HCT116 (cell line): ENCODE measurements at regions not wholly inside any gene's neighbourhood (a gene's known extent, or its start where the extent isn't known, plus 50 kb on each side); places are given as distances from the start of the nearest gene placed in this dataset.

Experiments
- ATAC-seq: fragments of 200-7000 bp; cut with Tn5 transposase; 2 replicates; pipeline ENCODE4 v1.9.1; 2020; ENCODE audit warnings: mild to moderate bottlenecking, moderate library complexity
- BruUV-seq: library from RNA; stranded (reverse); fragments of 400-500 nt; replicated peaks from 2 replicates; lab custom pipeline; 2021; lab: Mats Ljungman, UMichigan
- CTCF ChIA-PET: fragments of 300-600 bp; sonication (Branson Sonifier 250); formaldehyde crosslinking; loops from one replicate; lab custom pipeline; 2021; ENCODE audit warnings: antibody characterized with exemption; lab: Charles Lee
- POLR2A ChIA-PET: fragments of 300-600, 350-600 bp; sonication (Branson Sonifier 250); formaldehyde crosslinking; loops from one replicate; lab custom pipeline; 2021; ENCODE audit warnings: antibody characterized with exemption; lab: Charles Lee
- RAD21 ChIA-PET, 2 experiments: fragments of 300-600 bp; sonication (Branson Sonifier 250); formaldehyde crosslinking; loops; one replicate each; lab custom pipeline; 2023; ENCODE audit warnings: low total read pairs in 2 of 2; ENCODE audit not compliant: uncharacterized antibody in 2 of 2, unreplicated experiment in 2 of 2, low non-redundant PET in 1 of 2; lab: Charles Lee
- DNase-seq: peaks from one replicate; pipeline ENCODE4 v3.0.0-alpha.2; 2010; ENCODE audit warnings: low read depth, low spot score
- H2AFZ ChIP-seq: fragments of 200-600 bp; shearing (Covaris generic), sonication (generic); 2 replicates; pipeline ENCODE4 v1.6.1; 2017; ENCODE audit warnings: low read depth, mixed run types, mixed read lengths, antibody characterized with exemption, low read length; ENCODE audit not compliant: poor library complexity, severe bottlenecking
- H3K27ac ChIP-seq: 2 replicates; pipeline ENCODE4 v1.5.1; 2012; ENCODE audit warnings: low read depth, low read length
- H3K27me3 ChIP-seq: fragments of 200-600 bp; sonication (generic); 2 replicates; pipeline ENCODE4 v1.6.1; 2016; ENCODE audit warnings: mixed run types, low read length, mixed read lengths; ENCODE audit not compliant: insufficient read depth
- H3K36me3 ChIP-seq, 2 experiments: fragments of 200-500 bp in 1 of 2; fragments of 200-600 bp in 1 of 2; sonication (Bioruptor generic) in 1 of 2; sonication (generic) in 1 of 2; 2 replicates each; pipeline versions ENCODE4 v1.5.1 to v1.6.1; 2014 to 2016; ENCODE audit warnings: low read length in 2 of 2, inconsistent platforms in 1 of 2, mixed read lengths in 1 of 2, mixed run types in 1 of 2; ENCODE audit not compliant: insufficient read depth in 2 of 2, control insufficient read depth in 1 of 2
- H3K4me1 ChIP-seq, 2 experiments: fragments of 200-600 bp in 1 of 2; sonication (generic) in 1 of 2; 2 replicates each; pipeline versions ENCODE4 v1.5.1 to v1.6.1; 2012 to 2017; ENCODE audit warnings: low read length in 2 of 2, inconsistent platforms in 1 of 2, mild to moderate bottlenecking in 1 of 2, mixed read lengths in 1 of 2, mixed run types in 1 of 2, moderate library complexity in 1 of 2; ENCODE audit not compliant: insufficient read depth in 2 of 2, control insufficient read depth in 1 of 2
- H3K4me2 ChIP-seq: fragments of 200-600 bp; sonication (generic); 2 replicates; pipeline ENCODE4 v1.6.1; 2017; ENCODE audit warnings: mixed run types, low read length, mixed read lengths
- H3K4me3 ChIP-seq, 2 experiments: fragments of 200-600 bp in 1 of 2; sonication (generic) in 1 of 2; replicated peaks in 1 of 2; 2 replicates each; pipeline ENCODE4 v1.5.1; 2011 to 2016; ENCODE audit warnings: low read length in 2 of 2, control low read depth in 1 of 2, low read depth in 1 of 2, mild to moderate bottlenecking in 1 of 2, mixed read lengths in 1 of 2, mixed run types in 1 of 2
- H3K79me2 ChIP-seq: fragments of 200-600 bp; sonication (generic); 2 replicates; pipeline ENCODE4 v1.6.1; 2017; ENCODE audit warnings: mild to moderate bottlenecking, mixed run types, low read length, moderate library complexity, mixed read lengths; ENCODE audit not compliant: insufficient read depth
- H3K9ac ChIP-seq: fragments of 200-600 bp; sonication (generic); 2 replicates; pipeline ENCODE4 v1.6.1; 2016; ENCODE audit warnings: low read length, mixed read lengths
- H3K9me2 ChIP-seq: fragments of 200-600 bp; sonication (generic), shearing (Covaris generic); 2 replicates; pipeline ENCODE4 v1.6.1; 2017; ENCODE audit warnings: mixed run types, mild to moderate bottlenecking, moderate library complexity; ENCODE audit not compliant: insufficient read depth
- H3K9me3 ChIP-seq, 2 experiments: fragments of 200-500 bp in 1 of 2; fragments of 200-600 bp in 1 of 2; sonication (Bioruptor generic) in 1 of 2; sonication (generic) in 1 of 2; 2 replicates each; pipeline ENCODE4 v1.6.1; 2014 to 2017; ENCODE audit warnings: low read length in 2 of 2, mixed read lengths in 2 of 2, inconsistent platforms in 1 of 2, low read depth in 1 of 2, mild to moderate bottlenecking in 1 of 2, mixed run types in 1 of 2, moderate library complexity in 1 of 2; ENCODE audit not compliant: control insufficient read depth in 1 of 2, insufficient read depth in 1 of 2
- H4K20me1 ChIP-seq: fragments of 200-600 bp; sonication (generic), shearing (Covaris generic); 2 replicates; pipeline ENCODE4 v1.6.1; 2017; ENCODE audit warnings: mixed run types, mild to moderate bottlenecking, moderate library complexity; ENCODE audit not compliant: insufficient read depth
- EGR1 ChIP-seq: IDR thresholded peaks from 2 replicates; pipeline ENCODE4 v1.6.1; 2012; ENCODE audit warnings: low read depth
- ELF1 ChIP-seq: IDR thresholded peaks from 2 replicates; pipeline ENCODE4 v1.6.1; 2012; ENCODE audit warnings: low read depth, borderline replicate concordance
- EZH2phosphoT487 ChIP-seq: fragments of 200-600 bp; IDR thresholded peaks from 2 replicates; pipeline ENCODE4 v1.6.1; 2018; ENCODE audit warnings: antibody characterized with exemption, borderline replicate concordance
- FOSL1 ChIP-seq: IDR thresholded peaks from 2 replicates; pipeline ENCODE4 v1.6.1; 2012; ENCODE audit warnings: low read depth
- POLR2AphosphoS5 ChIP-seq: IDR thresholded peaks from 2 replicates; pipeline ENCODE4 v1.6.1; 2011; ENCODE audit warnings: mild to moderate bottlenecking, low read depth, low read length, moderate library complexity
- RAD21 ChIP-seq: IDR thresholded peaks from 2 replicates; pipeline ENCODE4 v1.6.1; 2012; ENCODE audit warnings: low read depth, mild to moderate bottlenecking
- SIN3A ChIP-seq: IDR thresholded peaks from 2 replicates; pipeline ENCODE4 v1.6.1; 2012; ENCODE audit warnings: low read depth
- SRF ChIP-seq: IDR thresholded peaks from 2 replicates; pipeline ENCODE4 v1.6.1; 2012; ENCODE audit warnings: low read depth
- ZNF274 ChIP-seq: fragments of 200-500 bp; sonication (Bioruptor generic); IDR thresholded peaks from 2 replicates; pipeline ENCODE4 v1.6.1; 2014; ENCODE audit warnings: mild to moderate bottlenecking, low read depth, low read length, inconsistent platforms
- intact Hi-C: fragments of 100-400 bp; cut with micrococcal nuclease; formaldehyde crosslinking; loops from 2 replicates; pipeline ENCODE4 v1.10.0; 2022
- TF ChIP-seq, protein P1 (sequence below): IDR thresholded peaks from 2 replicates; pipeline ENCODE4 v1.6.1; 2012; ENCODE audit warnings: low read depth
- TF ChIP-seq, protein P2 (sequence below): IDR thresholded peaks from 2 replicates; pipeline ENCODE4 v1.6.1; 2011; ENCODE audit warnings: mild to moderate bottlenecking, low read length, moderate library complexity; ENCODE audit not compliant: insufficient replicate concordance; ENCODE audit errors: extremely low read depth
- TF ChIP-seq, protein P3 (sequence below), 3 experiments: fragments of 200-600 bp in 1 of 3; sonication (generic) in 1 of 3; IDR thresholded peaks in 2 of 3; conservative IDR thresholded peaks in 1 of 3; 2 replicates each; pipeline ENCODE4 v1.5.1; 2012 to 2017; ENCODE audit warnings: low read depth in 2 of 3, low read length in 2 of 3, antibody characterized with exemption in 1 of 3, borderline replicate concordance in 1 of 3, control low read depth in 1 of 3, mild to moderate bottlenecking in 1 of 3, mixed read lengths in 1 of 3, mixed run types in 1 of 3, moderate library complexity in 1 of 3; ENCODE audit not compliant: insufficient read depth in 1 of 3

DNA sequence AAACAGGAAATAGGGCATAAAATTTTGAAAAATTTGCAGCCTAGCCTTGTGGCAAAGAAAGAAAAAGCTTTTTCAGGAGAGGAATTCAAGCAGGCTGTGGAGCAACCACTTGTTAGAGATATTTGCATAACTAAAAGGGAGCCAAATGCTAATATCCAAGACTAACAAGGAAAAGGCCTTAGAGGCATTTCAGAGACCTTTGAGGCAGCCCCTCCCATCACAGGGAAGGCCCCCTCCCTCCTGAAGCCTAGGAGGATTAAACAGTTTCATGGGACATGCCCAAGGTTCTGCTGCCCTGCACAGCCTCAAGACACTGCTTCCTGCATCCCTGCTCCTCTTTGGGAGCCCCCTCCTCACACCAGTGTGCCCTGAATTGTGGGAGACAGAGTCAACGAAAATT lies 275.4 kb upstream of the SFRP2 start:
- POLR2A ChIA-PET: no interaction called here

More for the DNA sequence above, 275.4 kb upstream of the SFRP2 start:
- no peaks in the 10 kb centered on the region for H3K79me2 ChIP-seq
- BruUV-seq: no TSS peak
- H3K9me2 ChIP-seq: no peaks in the 10 kb centered on the region
- H2AFZ ChIP-seq: no peak overlapping the region
- DNase-seq: no peak
- H3K4me2 ChIP-seq: no peak overlapping the region
- no peaks in the 10 kb centered on the region for H4K20me1 ChIP-seq
- TF ChIP-seq ZNF274 (no peak), SIN3A (no peak), POLR2AphosphoS5 (no peak), ELF1 (no peak), EZH2phosphoT487 (no peak), EGR1 (no peak), RAD21 (no peak), SRF (no peak), FOSL1 (no peak)
- TF ChIP-seq, protein P1, sequence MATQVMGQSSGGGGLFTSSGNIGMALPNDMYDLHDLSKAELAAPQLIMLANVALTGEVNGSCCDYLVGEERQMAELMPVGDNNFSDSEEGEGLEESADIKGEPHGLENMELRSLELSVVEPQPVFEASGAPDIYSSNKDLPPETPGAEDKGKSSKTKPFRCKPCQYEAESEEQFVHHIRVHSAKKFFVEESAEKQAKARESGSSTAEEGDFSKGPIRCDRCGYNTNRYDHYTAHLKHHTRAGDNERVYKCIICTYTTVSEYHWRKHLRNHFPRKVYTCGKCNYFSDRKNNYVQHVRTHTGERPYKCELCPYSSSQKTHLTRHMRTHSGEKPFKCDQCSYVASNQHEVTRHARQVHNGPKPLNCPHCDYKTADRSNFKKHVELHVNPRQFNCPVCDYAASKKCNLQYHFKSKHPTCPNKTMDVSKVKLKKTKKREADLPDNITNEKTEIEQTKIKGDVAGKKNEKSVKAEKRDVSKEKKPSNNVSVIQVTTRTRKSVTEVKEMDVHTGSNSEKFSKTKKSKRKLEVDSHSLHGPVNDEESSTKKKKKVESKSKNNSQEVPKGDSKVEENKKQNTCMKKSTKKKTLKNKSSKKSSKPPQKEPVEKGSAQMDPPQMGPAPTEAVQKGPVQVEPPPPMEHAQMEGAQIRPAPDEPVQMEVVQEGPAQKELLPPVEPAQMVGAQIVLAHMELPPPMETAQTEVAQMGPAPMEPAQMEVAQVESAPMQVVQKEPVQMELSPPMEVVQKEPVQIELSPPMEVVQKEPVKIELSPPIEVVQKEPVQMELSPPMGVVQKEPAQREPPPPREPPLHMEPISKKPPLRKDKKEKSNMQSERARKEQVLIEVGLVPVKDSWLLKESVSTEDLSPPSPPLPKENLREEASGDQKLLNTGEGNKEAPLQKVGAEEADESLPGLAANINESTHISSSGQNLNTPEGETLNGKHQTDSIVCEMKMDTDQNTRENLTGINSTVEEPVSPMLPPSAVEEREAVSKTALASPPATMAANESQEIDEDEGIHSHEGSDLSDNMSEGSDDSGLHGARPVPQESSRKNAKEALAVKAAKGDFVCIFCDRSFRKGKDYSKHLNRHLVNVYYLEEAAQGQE: no peak
- TF ChIP-seq, protein P2, sequence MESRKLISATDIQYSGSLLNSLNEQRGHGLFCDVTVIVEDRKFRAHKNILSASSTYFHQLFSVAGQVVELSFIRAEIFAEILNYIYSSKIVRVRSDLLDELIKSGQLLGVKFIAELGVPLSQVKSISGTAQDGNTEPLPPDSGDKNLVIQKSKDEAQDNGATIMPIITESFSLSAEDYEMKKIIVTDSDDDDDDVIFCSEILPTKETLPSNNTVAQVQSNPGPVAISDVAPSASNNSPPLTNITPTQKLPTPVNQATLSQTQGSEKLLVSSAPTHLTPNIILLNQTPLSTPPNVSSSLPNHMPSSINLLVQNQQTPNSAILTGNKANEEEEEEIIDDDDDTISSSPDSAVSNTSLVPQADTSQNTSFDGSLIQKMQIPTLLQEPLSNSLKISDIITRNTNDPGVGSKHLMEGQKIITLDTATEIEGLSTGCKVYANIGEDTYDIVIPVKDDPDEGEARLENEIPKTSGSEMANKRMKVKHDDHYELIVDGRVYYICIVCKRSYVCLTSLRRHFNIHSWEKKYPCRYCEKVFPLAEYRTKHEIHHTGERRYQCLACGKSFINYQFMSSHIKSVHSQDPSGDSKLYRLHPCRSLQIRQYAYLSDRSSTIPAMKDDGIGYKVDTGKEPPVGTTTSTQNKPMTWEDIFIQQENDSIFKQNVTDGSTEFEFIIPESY: no peak
- TF ChIP-seq, protein P3, sequence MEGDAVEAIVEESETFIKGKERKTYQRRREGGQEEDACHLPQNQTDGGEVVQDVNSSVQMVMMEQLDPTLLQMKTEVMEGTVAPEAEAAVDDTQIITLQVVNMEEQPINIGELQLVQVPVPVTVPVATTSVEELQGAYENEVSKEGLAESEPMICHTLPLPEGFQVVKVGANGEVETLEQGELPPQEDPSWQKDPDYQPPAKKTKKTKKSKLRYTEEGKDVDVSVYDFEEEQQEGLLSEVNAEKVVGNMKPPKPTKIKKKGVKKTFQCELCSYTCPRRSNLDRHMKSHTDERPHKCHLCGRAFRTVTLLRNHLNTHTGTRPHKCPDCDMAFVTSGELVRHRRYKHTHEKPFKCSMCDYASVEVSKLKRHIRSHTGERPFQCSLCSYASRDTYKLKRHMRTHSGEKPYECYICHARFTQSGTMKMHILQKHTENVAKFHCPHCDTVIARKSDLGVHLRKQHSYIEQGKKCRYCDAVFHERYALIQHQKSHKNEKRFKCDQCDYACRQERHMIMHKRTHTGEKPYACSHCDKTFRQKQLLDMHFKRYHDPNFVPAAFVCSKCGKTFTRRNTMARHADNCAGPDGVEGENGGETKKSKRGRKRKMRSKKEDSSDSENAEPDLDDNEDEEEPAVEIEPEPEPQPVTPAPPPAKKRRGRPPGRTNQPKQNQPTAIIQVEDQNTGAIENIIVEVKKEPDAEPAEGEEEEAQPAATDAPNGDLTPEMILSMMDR (IDR thresholded peaks at IDR 0.05 in 2 of 3, conservative IDR thresholded peaks at IDR 0.05 in 1 of 3; ENCODE audit: borderline replicate concordance in 1 of 3, insufficient read depth in 1 of 3, low read depth in 2 of 3, low read length in 2 of 3): no peak
- TF ChIP-seq, all 23 proteins: peak for 0
- no peak overlapping the region for H3K9ac ChIP-seq
- no peaks in the 10 kb centered on the region for H3K9me3 ChIP-seq
- ATAC-seq: no peak
- ChIA-PET RAD21 (no interaction called here), CTCF (no interaction called here)
- no peak overlapping the region for H3K4me3 ChIP-seq
- intact Hi-C loops: no loop called here
- no peaks in the 10 kb centered on the region for H3K4me1 ChIP-seq
- H3K36me3 ChIP-seq: no peaks in the 10 kb centered on the region
- H3K27me3 ChIP-seq: no peaks in the 10 kb centered on the region
- no peak overlapping the region for H3K27ac ChIP-seq
